SK-N-SH (cell line): ENCODE measurements at regions not wholly inside any gene's neighbourhood (a gene's known extent, or its start where the extent isn't known, plus 50 kb on each side); places are given as distances from the start of the nearest gene placed in this dataset.

Experiments
- CTCF ChIA-PET: fragments of 300-600, 350-600 bp; formaldehyde crosslinking; extraction: SDS; loops from one replicate; lab custom pipeline; 2021; lab: Yijun Ruan, JAX
- POLR2A ChIA-PET: fragments of 350-600 bp; sonication (Branson Sonifier 250); formaldehyde crosslinking; extraction: SDS; loops from one replicate; lab custom pipeline; 2020; ENCODE audit warnings: antibody characterized with exemption, inconsistent platforms; lab: Yijun Ruan, JAX
- DNase-seq: peaks from one replicate; pipeline ENCODE4 v3.0.0; 2012
- H2AFZ ChIP-seq: fragments of 200-600 bp; sonication (generic); 2 replicates; pipeline ENCODE4 v1.8.1; 2016; ENCODE audit warnings: antibody characterized with exemption, mild to moderate bottlenecking, low read depth
- H3F3A ChIP-seq: fragments of 200-600 bp; sonication (generic); replicated peaks from 2 replicates; pipeline ENCODE3; 2016; ENCODE audit warnings: antibody characterized with exemption, mild to moderate bottlenecking; ENCODE audit not compliant: insufficient read depth
- H3K27ac ChIP-seq, 2 experiments: fragments of 200-500 bp in 1 of 2; fragments of 200-600 bp in 1 of 2; sonication (Bioruptor generic) in 1 of 2; sonication (generic), shearing (Covaris generic) in 1 of 2; 2 replicates each; pipeline versions ENCODE4 v1.5.1 to v1.6.1; 2014 to 2016; ENCODE audit warnings: low read depth in 2 of 2, inconsistent platforms in 1 of 2, low read length in 1 of 2, mild to moderate bottlenecking in 1 of 2, mixed read lengths in 1 of 2
- H3K27me3 ChIP-seq: fragments of 200-600 bp; sonication (generic), shearing (Covaris generic); 2 replicates; pipeline ENCODE4 v1.6.1; 2016; ENCODE audit warnings: mixed run types; ENCODE audit not compliant: insufficient read depth
- H3K36me3 ChIP-seq, 2 experiments: fragments of 200-500 bp in 1 of 2; fragments of 200-600 bp in 1 of 2; sonication (Bioruptor generic) in 1 of 2; sonication (generic) in 1 of 2; replicated peaks in 1 of 2; 2 replicates each; pipeline versions ENCODE3 to v1.5.1; 2014 to 2016; ENCODE audit warnings: low read length in 1 of 2, mild to moderate bottlenecking in 1 of 2; ENCODE audit not compliant: insufficient read depth in 2 of 2, control insufficient read depth in 1 of 2
- H3K4me1 ChIP-seq, 2 experiments: fragments of 200-500 bp in 1 of 2; fragments of 200-600 bp in 1 of 2; sonication (Bioruptor generic) in 1 of 2; sonication (generic), shearing (Covaris generic) in 1 of 2; 2 replicates each; pipeline versions ENCODE4 v1.5.1 to v1.6.1; 2014 to 2016; ENCODE audit warnings: low read depth in 1 of 2, low read length in 1 of 2, mixed run types in 1 of 2; ENCODE audit not compliant: insufficient read depth in 2 of 2, control insufficient read depth in 1 of 2
- H3K4me2 ChIP-seq: fragments of 200-600 bp; sonication (generic), shearing (Covaris generic); 2 replicates; pipeline ENCODE4 v1.6.1; 2017; ENCODE audit warnings: mixed run types
- H3K4me3 ChIP-seq, 2 experiments: fragments of 200-500 bp in 1 of 2; fragments of 200-600 bp in 1 of 2; sonication (Bioruptor generic) in 1 of 2; sonication (generic), shearing (Covaris generic) in 1 of 2; 2 replicates each; pipeline versions ENCODE4 v1.5.1 to v1.8.1; 2014 to 2016; ENCODE audit warnings: low read depth in 2 of 2, inconsistent platforms in 1 of 2, low read length in 1 of 2, mild to moderate bottlenecking in 1 of 2, mixed read lengths in 1 of 2, moderate library complexity in 1 of 2
- H3K79me2 ChIP-seq: fragments of 200-600 bp; sonication (generic); 2 replicates; pipeline ENCODE4 v1.8.1; 2017; ENCODE audit warnings: mild to moderate bottlenecking; ENCODE audit not compliant: insufficient read depth
- H3K9ac ChIP-seq: fragments of 200-600 bp; sonication (generic); 2 replicates; pipeline ENCODE4 v1.6.1; 2017; ENCODE audit warnings: mixed run types
- H3K9me2 ChIP-seq: fragments of 200-600 bp; sonication (generic); 2 replicates; pipeline ENCODE4 v1.6.1; 2017; ENCODE audit warnings: mixed run types
- H3K9me3 ChIP-seq: fragments of 200-600 bp; sonication (generic); 2 replicates; pipeline ENCODE4 v1.6.1; 2017; ENCODE audit warnings: mixed run types, mild to moderate bottlenecking, moderate library complexity
- H4K20me1 ChIP-seq: fragments of 200-600 bp; sonication (generic); 2 replicates; pipeline ENCODE4 v1.6.1; 2017; ENCODE audit warnings: mild to moderate bottlenecking, mixed run types; ENCODE audit not compliant: insufficient read depth
- FOSL2 ChIP-seq: IDR thresholded peaks from 2 replicates; pipeline ENCODE4 v1.4.0; 2012; ENCODE audit warnings: low read depth, mild to moderate bottlenecking, moderate library complexity, borderline replicate concordance
- MAX ChIP-seq: IDR thresholded peaks from 2 replicates; pipeline ENCODE4 v1.4.0; 2012; ENCODE audit warnings: low read depth
- MXI1 ChIP-seq: IDR thresholded peaks from 2 replicates; pipeline ENCODE4 v1.6.1; 2012; ENCODE audit warnings: mild to moderate bottlenecking, low read depth, low read length, improper control_type of control experiment
- NFIC ChIP-seq: IDR thresholded peaks from 2 replicates; pipeline ENCODE4 v1.4.0; 2012; ENCODE audit warnings: borderline replicate concordance
- PBX3 ChIP-seq: IDR thresholded peaks from 2 replicates; pipeline ENCODE4; 2012
- POLR2AphosphoS5 ChIP-seq: IDR thresholded peaks from 2 replicates; pipeline ENCODE4 v1.6.1; 2012; ENCODE audit warnings: low read depth, low read length
- REST ChIP-seq: IDR thresholded peaks from 2 replicates; pipeline ENCODE4 v1.6.1; 2012; ENCODE audit warnings: mild to moderate bottlenecking, low read depth, low read length, moderate library complexity
- TEAD4 ChIP-seq: IDR thresholded peaks from 2 replicates; pipeline ENCODE4 v1.4.0; 2012; ENCODE audit warnings: mild to moderate bottlenecking, borderline replicate concordance; ENCODE audit not compliant: insufficient read depth
- WGBS: methylation state at CpG from one replicate; pipeline ENCODE4 v1.1.6; 2017; ENCODE audit warnings: low lambda C conversion rate; 5-methylcytosine and 5-hydroxymethylcytosine counted together

- no peak overlapping the region for H3K27ac ChIP-seq
- ChIA-PET POLR2A (no interaction called here), CTCF (no interaction called here)
- H3K9me2 ChIP-seq: no peaks in the 10 kb centered on the region
- H3K4me1 ChIP-seq: no peaks in the 10 kb centered on the region; a peak in 1 of 4 replicates
- no peak overlapping the region for H3K9ac ChIP-seq
- no peak for DNase-seq
- no peak overlapping the region for H3K4me2 ChIP-seq
- H3K27me3 ChIP-seq: no peaks in the 10 kb centered on the region
- H2AFZ ChIP-seq: no peak overlapping the region
- H3K79me2 ChIP-seq: no peaks in the 10 kb centered on the region
- no peaks in the 10 kb centered on the region for H3K36me3 ChIP-seq
- no peaks in the 10 kb centered on the region for H3K9me3 ChIP-seq
- H3K4me3 ChIP-seq: no peak overlapping the region
- WGBS: 70% methylated on average over 8 of the region's 8 CpGs
- no peaks in the 10 kb centered on the region for H4K20me1 ChIP-seq
- no peaks in the 10 kb centered on the region for H3F3A ChIP-seq
- no peak for TF ChIP-seq MXI1
Measured at GRCh38 chr18:56389190-56389589, 249.2 kb downstream of the TXNL1 start.

GRCh38 chr18:56388571-56388970 is 249.8 kb downstream of the TXNL1 start:
- Histone ChIP-seq H4K20me1 (no peaks in the 10 kb centered on the region), H3K79me2 (no peaks in the 10 kb centered on the region), H3K9me3 (no peaks in the 10 kb centered on the region), H3F3A (no peaks in the 10 kb centered on the region), H2AFZ (no peak overlapping the region), H3K9me2 (no peaks in the 10 kb centered on the region), H3K9ac (no peak overlapping the region), H3K27ac (no peak overlapping the region), H3K4me1 (no peaks in the 10 kb centered on the region; a peak in 1 of 4 replicates), H3K27me3 (no peaks in the 10 kb centered on the region), H3K4me3 (no peak overlapping the region), H3K36me3 (no peaks in the 10 kb centered on the region), H3K4me2 (no peak overlapping the region)
- no peak for DNase-seq
- CTCF ChIA-PET: no interaction called here
- POLR2A ChIA-PET: no interaction called here
- TF ChIP-seq TEAD4 (no peak), PBX3 (no peak), FOSL2 (no peak), REST (no peak), NFIC (no peak), MAX (no peak), POLR2AphosphoS5 (no peak)
- WGBS: 89% methylated on average over 5 of the region's 5 CpGs
